HEK293 (cell line): ENCODE measurements at regions not wholly inside any gene's neighbourhood (a gene's known extent, or its start where the extent isn't known, plus 50 kb on each side); places are given as distances from the start of the nearest gene placed in this dataset.

Experiments
- CTCF ChIA-PET: fragments of 350-600 bp; formaldehyde crosslinking; extraction: SDS; loops from one replicate; lab custom pipeline; 2021; ENCODE audit warnings: antibody characterized with exemption; lab: Yijun Ruan, JAX
- POLR2A ChIA-PET: fragments of 300-600 bp; formaldehyde crosslinking; extraction: SDS; loops from one replicate; lab custom pipeline; 2020; ENCODE audit warnings: antibody characterized with exemption, inconsistent platforms; lab: Yijun Ruan, JAX
- H3K27ac ChIP-seq: fragments of 200-500 bp; sonication (Bioruptor generic); 2 replicates; pipeline ENCODE4 v1.5.1; 2014; ENCODE audit warnings: low read depth, low read length, control low read depth, inconsistent platforms; ENCODE audit errors: extremely low read depth
- H3K36me3 ChIP-seq, 2 experiments: fragments of 200-500 bp in 1 of 2; sonication (Bioruptor generic) in 1 of 2; 1 replicate in 1 of 2; 2 replicates in 1 of 2; pipeline ENCODE4 v1.5.1; 2014 to 2017; ENCODE audit warnings: inconsistent platforms in 2 of 2, low read length in 2 of 2; ENCODE audit not compliant: control insufficient read depth in 2 of 2, insufficient read depth in 1 of 2
- H3K4me1 ChIP-seq: fragments of 200-500 bp; sonication (Bioruptor generic); 2 replicates; pipeline ENCODE4 v1.5.1; 2014; ENCODE audit warnings: mild to moderate bottlenecking, low read length, inconsistent platforms; ENCODE audit not compliant: control insufficient read depth, insufficient read depth
- H3K4me3 ChIP-seq: 2 replicates; pipeline ENCODE4 v1.5.1; 2011; ENCODE audit warnings: low read depth, mild to moderate bottlenecking, control low read depth, low read length, moderate library complexity
- H3K9me3 ChIP-seq: fragments of 200-500 bp; sonication (Bioruptor generic); 2 replicates; pipeline ENCODE4 v1.5.1; 2014; ENCODE audit warnings: low read depth, low read length, inconsistent platforms; ENCODE audit not compliant: control insufficient read depth, insufficient read depth
- HOXD13 ChIP-seq: sonication (generic); formaldehyde crosslinking; IDR thresholded peaks from 2 replicates; pipeline ENCODE4 v1.8.0; 2022; ENCODE audit warnings: missing genetic modification reagents, borderline replicate concordance
- KLF9 ChIP-seq: fragments of 450-650 bp; formaldehyde crosslinking; IDR thresholded peaks from 2 replicates; pipeline ENCODE4 v1.5.1; 2016; ENCODE audit warnings: missing biosample characterization, missing genetic modification characterization, low read depth
- OSR2 ChIP-seq: fragments of 450-650 bp; formaldehyde crosslinking; IDR thresholded peaks from 2 replicates; pipeline ENCODE4 v1.5.1; 2016; ENCODE audit warnings: missing biosample characterization, missing genetic modification characterization
- SCRT2 ChIP-seq: fragments of 450-650 bp; formaldehyde crosslinking; IDR thresholded peaks from 2 replicates; pipeline ENCODE4 v1.5.1; 2016; ENCODE audit warnings: missing biosample characterization, missing genetic modification characterization
- TCF7L2 ChIP-seq: IDR thresholded peaks from 2 replicates; pipeline ENCODE4 v1.6.1; 2011; ENCODE audit warnings: low read depth, mild to moderate bottlenecking, inconsistent platforms, low read length, moderate library complexity, borderline replicate concordance
- TRIM28 ChIP-seq: IDR thresholded peaks from 2 replicates; pipeline ENCODE4 v1.6.1; 2011; ENCODE audit warnings: low read length, control low read depth, borderline replicate concordance
- ZNF112 ChIP-seq: fragments of 450-650 bp; formaldehyde crosslinking; IDR thresholded peaks from 2 replicates; pipeline ENCODE4 v1.5.0; 2017; ENCODE audit warnings: missing biosample characterization, missing genetic modification characterization
- ZNF114 ChIP-seq: fragments of 450-650 bp; formaldehyde crosslinking; IDR thresholded peaks from 2 replicates; pipeline ENCODE4 v1.5.0; 2017; ENCODE audit warnings: missing biosample characterization, missing genetic modification characterization
- ZNF174 ChIP-seq: fragments of 450-650 bp; formaldehyde crosslinking; IDR thresholded peaks from 2 replicates; pipeline ENCODE4 v1.5.0; 2017; ENCODE audit warnings: missing biosample characterization, mild to moderate bottlenecking, missing genetic modification characterization
- ZNF175 ChIP-seq: fragments of 450-650 bp; formaldehyde crosslinking; IDR thresholded peaks from 2 replicates; pipeline ENCODE4 v1.5.1; 2016; ENCODE audit warnings: missing biosample characterization, missing genetic modification characterization
- ZNF211 ChIP-seq: fragments of 450-650 bp; formaldehyde crosslinking; IDR thresholded peaks from 2 replicates; pipeline ENCODE4 v1.5.1; 2016; ENCODE audit warnings: low read depth, missing biosample characterization, missing genetic modification characterization
- ZNF366 ChIP-seq: fragments of 450-650 bp; formaldehyde crosslinking; conservative IDR thresholded peaks from 2 replicates; pipeline ENCODE4 v1.5.1; 2016; ENCODE audit warnings: missing biosample characterization, missing genetic modification characterization
- ZNF423 ChIP-seq: fragments of 450-650 bp; formaldehyde crosslinking; IDR thresholded peaks from 2 replicates; pipeline ENCODE4 v1.5.1; 2016; ENCODE audit warnings: missing biosample characterization, missing genetic modification characterization
- ZNF529 ChIP-seq: fragments of 450-650 bp; formaldehyde crosslinking; IDR thresholded peaks from 2 replicates; pipeline ENCODE4 v1.5.1; 2017; ENCODE audit warnings: missing genetic modification characterization, missing biosample characterization; ENCODE audit not compliant: insufficient replicate concordance
- ZNF621 ChIP-seq: fragments of 450-650 bp; formaldehyde crosslinking; IDR thresholded peaks from 2 replicates; pipeline ENCODE4 v1.5.1; 2017; ENCODE audit warnings: missing biosample characterization, missing genetic modification characterization
- ZNF837 ChIP-seq: fragments of 450-650 bp; formaldehyde crosslinking; IDR thresholded peaks from 2 replicates; pipeline ENCODE4 v1.5.1; 2016; ENCODE audit warnings: missing biosample characterization, missing genetic modification characterization
- TF ChIP-seq, protein P1 (sequence below): sonication (generic); formaldehyde crosslinking; IDR thresholded peaks from 2 replicates; pipeline ENCODE4 v1.8.1; 2022; ENCODE audit warnings: mild to moderate bottlenecking, moderate library complexity, missing genetic modification reagents
- TF ChIP-seq, protein P2 (sequence below): fragments of 450-650 bp; formaldehyde crosslinking; IDR thresholded peaks from 2 replicates; pipeline ENCODE4 v1.5.1; 2016; ENCODE audit warnings: missing biosample characterization, missing genetic modification characterization
- TF ChIP-seq, protein P3 (sequence below): fragments of 450-650 bp; formaldehyde crosslinking; IDR thresholded peaks from 2 replicates; pipeline ENCODE4 v1.5.1; 2016; ENCODE audit warnings: missing biosample characterization, missing genetic modification characterization
- TF ChIP-seq, protein P4 (sequence below): fragments of 450-650 bp; formaldehyde crosslinking; IDR thresholded peaks from 2 replicates; pipeline ENCODE4 v1.5.1; 2016; ENCODE audit warnings: missing biosample characterization, missing genetic modification characterization
- TF ChIP-seq, protein P5 (sequence below): fragments of 450-650 bp; formaldehyde crosslinking; IDR thresholded peaks from 2 replicates; pipeline ENCODE4 v1.5.1; 2016; ENCODE audit warnings: missing biosample characterization, missing genetic modification characterization

DNA sequence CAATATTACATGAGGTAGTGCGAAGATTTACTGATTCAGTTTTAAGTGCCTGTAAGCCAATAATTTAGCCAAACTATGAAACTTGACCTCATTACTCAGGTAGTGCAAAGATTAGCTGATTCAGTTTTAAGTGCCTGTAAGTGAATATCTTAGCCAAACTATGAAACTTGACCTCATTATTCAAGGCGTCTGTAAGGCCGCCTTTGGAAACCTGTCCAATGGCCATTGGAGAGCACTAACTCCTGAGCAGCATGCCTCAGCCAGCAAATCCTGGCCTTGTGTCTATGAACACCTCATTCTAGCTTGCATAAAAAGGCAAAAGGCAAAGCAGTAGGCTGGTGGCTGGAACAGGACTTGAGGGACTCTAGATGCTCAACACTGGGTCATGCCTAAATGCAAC, 127.0 kb upstream of the GPR12 start:
- H3K4me3 ChIP-seq: no peak overlapping the region
- no peaks in the 10 kb centered on the region for H3K9me3 ChIP-seq
- H3K27ac ChIP-seq: no peak overlapping the region
- H3K36me3 ChIP-seq: no peaks in the 10 kb centered on the region
- POLR2A ChIA-PET: no interaction called here
- no peaks in the 10 kb centered on the region for H3K4me1 ChIP-seq
- CTCF ChIA-PET: interaction anchor here (0.9 to 1.6 kb wide), 2 partner anchors 15 to 42 kb away, joined by 4 to 7 read pairs; no protein-coding TSS in a partner anchor
- TF ChIP-seq, protein P1, sequence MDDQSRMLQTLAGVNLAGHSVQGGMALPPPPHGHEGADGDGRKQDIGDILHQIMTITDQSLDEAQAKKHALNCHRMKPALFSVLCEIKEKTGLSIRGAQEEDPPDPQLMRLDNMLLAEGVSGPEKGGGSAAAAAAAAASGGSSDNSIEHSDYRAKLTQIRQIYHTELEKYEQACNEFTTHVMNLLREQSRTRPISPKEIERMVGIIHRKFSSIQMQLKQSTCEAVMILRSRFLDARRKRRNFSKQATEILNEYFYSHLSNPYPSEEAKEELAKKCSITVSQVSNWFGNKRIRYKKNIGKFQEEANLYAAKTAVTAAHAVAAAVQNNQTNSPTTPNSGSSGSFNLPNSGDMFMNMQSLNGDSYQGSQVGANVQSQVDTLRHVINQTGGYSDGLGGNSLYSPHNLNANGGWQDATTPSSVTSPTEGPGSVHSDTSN (CRISPR knock-in tag): no peak
- TF ChIP-seq, protein P2, sequence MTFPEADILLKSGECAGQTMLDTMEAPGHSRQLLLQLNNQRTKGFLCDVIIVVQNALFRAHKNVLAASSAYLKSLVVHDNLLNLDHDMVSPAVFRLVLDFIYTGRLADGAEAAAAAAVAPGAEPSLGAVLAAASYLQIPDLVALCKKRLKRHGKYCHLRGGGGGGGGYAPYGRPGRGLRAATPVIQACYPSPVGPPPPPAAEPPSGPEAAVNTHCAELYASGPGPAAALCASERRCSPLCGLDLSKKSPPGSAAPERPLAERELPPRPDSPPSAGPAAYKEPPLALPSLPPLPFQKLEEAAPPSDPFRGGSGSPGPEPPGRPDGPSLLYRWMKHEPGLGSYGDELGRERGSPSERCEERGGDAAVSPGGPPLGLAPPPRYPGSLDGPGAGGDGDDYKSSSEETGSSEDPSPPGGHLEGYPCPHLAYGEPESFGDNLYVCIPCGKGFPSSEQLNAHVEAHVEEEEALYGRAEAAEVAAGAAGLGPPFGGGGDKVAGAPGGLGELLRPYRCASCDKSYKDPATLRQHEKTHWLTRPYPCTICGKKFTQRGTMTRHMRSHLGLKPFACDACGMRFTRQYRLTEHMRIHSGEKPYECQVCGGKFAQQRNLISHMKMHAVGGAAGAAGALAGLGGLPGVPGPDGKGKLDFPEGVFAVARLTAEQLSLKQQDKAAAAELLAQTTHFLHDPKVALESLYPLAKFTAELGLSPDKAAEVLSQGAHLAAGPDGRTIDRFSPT (tag by site-specific recombination): peak; percentile 40; the same call in 1 of the 2 replicates
- TF ChIP-seq ZNF366 (tag by site-specific recombination): 0 out of 2 replicates have a peak, but pooled peaks have one; percentile 26
- TF ChIP-seq ZNF423 (tag by site-specific recombination): no peak
- TF ChIP-seq ZNF174 (tag by site-specific recombination): no peak
- 0 out of 2 replicates have a peak, but pooled peaks have one; percentile 25 for TF ChIP-seq OSR2 (tag by site-specific recombination)
- TF ChIP-seq ZNF621 (tag by site-specific recombination): no peak
- TF ChIP-seq ZNF175 (tag by site-specific recombination): no peak

DNA sequence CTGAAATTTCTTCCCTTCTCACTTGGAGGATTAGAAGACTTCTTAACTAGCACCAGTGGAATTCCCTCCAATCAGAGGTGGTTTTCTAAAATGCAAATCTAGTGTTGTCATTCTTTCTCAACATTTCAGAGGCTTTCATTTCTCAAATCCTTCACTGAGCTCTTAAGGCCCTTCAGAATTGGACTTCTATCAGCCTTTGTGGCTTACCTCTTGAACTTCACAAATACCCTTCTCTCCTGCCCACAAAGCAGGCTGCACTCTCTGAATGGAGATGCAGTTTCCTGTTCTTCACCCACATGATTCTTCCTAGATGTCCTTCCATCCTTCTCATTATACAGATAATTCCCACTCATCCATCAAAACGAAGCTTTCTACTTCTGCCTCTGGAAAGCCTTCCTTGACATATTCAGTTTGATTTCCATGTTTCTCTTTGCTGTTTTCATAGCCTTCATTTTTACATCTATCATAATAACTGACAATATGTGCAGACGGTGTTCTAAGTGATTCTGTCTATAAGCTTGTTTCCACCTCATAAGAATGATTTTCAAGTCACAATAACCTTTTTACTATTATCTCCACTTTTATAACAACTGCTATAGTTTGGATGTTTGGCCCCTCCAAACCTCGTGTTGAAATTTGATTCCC, 123.1 kb upstream of the GPR12 start:
- H3K27ac ChIP-seq: no peak overlapping the region
- no peaks in the 10 kb centered on the region for H3K36me3 ChIP-seq
- H3K4me1 ChIP-seq: no peaks in the 10 kb centered on the region
- no peak for TF ChIP-seq ZNF837
- TF ChIP-seq, protein P3, sequence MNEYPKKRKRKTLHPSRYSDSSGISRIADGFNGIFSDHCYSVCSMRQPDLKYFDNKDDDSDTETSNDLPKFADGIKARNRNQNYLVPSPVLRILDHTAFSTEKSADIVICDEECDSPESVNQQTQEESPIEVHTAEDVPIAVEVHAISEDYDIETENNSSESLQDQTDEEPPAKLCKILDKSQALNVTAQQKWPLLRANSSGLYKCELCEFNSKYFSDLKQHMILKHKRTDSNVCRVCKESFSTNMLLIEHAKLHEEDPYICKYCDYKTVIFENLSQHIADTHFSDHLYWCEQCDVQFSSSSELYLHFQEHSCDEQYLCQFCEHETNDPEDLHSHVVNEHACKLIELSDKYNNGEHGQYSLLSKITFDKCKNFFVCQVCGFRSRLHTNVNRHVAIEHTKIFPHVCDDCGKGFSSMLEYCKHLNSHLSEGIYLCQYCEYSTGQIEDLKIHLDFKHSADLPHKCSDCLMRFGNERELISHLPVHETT (tag by site-specific recombination): no peak
- TF ChIP-seq, protein P4, sequence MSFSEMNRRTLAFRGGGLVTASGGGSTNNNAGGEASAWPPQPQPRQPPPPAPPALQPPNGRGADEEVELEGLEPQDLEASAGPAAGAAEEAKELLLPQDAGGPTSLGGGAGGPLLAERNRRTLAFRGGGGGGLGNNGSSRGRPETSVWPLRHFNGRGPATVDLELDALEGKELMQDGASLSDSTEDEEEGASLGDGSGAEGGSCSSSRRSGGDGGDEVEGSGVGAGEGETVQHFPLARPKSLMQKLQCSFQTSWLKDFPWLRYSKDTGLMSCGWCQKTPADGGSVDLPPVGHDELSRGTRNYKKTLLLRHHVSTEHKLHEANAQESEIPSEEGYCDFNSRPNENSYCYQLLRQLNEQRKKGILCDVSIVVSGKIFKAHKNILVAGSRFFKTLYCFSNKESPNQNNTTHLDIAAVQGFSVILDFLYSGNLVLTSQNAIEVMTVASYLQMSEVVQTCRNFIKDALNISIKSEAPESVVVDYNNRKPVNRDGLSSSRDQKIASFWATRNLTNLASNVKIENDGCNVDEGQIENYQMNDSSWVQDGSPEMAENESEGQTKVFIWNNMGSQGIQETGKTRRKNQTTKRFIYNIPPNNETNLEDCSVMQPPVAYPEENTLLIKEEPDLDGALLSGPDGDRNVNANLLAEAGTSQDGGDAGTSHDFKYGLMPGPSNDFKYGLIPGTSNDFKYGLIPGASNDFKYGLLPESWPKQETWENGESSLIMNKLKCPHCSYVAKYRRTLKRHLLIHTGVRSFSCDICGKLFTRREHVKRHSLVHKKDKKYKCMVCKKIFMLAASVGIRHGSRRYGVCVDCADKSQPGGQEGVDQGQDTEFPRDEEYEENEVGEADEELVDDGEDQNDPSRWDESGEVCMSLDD (tag by site-specific recombination): no peak
- TF ChIP-seq ZNF529 (tag by site-specific recombination): no peak
- no peak for TF ChIP-seq TCF7L2
- TF ChIP-seq HOXD13 (CRISPR knock-in tag): no peak
- no peak for TF ChIP-seq ZNF114 (tag by site-specific recombination)
- TF ChIP-seq TRIM28: no peak
- TF ChIP-seq, protein P5, sequence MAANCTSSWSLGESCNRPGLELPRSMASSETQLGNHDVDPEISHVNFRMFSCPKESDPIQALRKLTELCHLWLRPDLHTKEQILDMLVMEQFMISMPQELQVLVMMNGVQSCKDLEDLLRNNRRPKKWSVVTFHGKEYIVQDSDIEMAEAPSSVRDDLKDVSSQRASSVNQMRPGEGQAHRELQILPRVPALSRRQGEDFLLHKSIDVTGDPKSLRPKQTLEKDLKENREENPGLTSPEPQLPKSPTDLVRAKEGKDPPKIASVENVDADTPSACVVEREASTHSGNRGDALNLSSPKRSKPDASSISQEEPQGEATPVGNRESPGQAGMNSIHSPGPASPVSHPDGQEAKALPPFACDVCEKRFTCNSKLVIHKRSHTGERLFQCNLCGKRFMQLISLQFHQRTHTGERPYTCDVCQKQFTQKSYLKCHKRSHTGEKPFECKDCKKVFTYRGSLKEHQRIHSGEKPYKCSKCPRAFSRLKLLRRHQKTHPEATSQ (tag by site-specific recombination): no peak
- TF ChIP-seq ZNF211 (tag by site-specific recombination): no peak
- no peak for TF ChIP-seq ZNF175 (tag by site-specific recombination)
- TF ChIP-seq KLF9: no peak
- TF ChIP-seq ZNF112: no peak
- TF ChIP-seq SCRT2 (tag by site-specific recombination): no peak
- TF ChIP-seq OSR2 (tag by site-specific recombination): no peak
- POLR2A ChIA-PET: no interaction called here
- CTCF ChIA-PET: interaction anchor here (1.1 kb wide), 1 partner anchor 11 kb away, joined by 9 read pairs; no protein-coding TSS in a partner anchor
- no peak overlapping the region for H3K4me3 ChIP-seq
- no peaks in the 10 kb centered on the region for H3K9me3 ChIP-seq
